Fibroblast of upper back skin (primary cell): ENCODE measurements at regions not wholly inside any gene's neighbourhood (a gene's known extent, or its start where the extent isn't known, plus 50 kb on each side); places are given as distances from the start of the nearest gene placed in this dataset.
A peak's percentile ranks its signal among the peaks of the same experiment; 100 is the strongest.
"Not testable (repeated sequence)": the region's sequence is repeated elsewhere in the genome, so short reads cannot be mapped to it uniquely, and the experiment has no call there.

Experiments used
- DNase-seq: peaks from one replicate; pipeline ENCODE4 v3.0.0-alpha.2; 2013

GRCh38 chr5:122209601-122210000 is 80.3 kb downstream of the ZNF474 start:
- DNase-seq = not testable (repeated sequence)

- DNase-seq = no peak
Measured at GRCh38 chr5:122218778-122219177, 89.4 kb downstream of the ZNF474 start.

- DNase-seq = no peak
Measured at GRCh38 chr5:122219436-122220166, 90.3 kb downstream of the ZNF474 start.

GRCh38 chr5:122220511-122220910 is 91.2 kb downstream of the ZNF474 start:
- DNase-seq = no peak

GRCh38 chr5:122221857-122222256 is 90.2 kb upstream of the SNCAIP start:
- no peak for DNase-seq

- no peak for DNase-seq
Measured at GRCh38 chr5:122222580-122222979, 89.5 kb upstream of the SNCAIP start.

GRCh38 chr5:122228728-122229392 is 83.2 kb upstream of the SNCAIP start:
- DNase-seq = no peak

GRCh38 chr5:122229551-122229950 is 82.5 kb upstream of the SNCAIP start:
- DNase-seq = no peak

GRCh38 chr5:122236270-122237040 is 75.6 kb upstream of the SNCAIP start:
- no peak for DNase-seq

- no peak for DNase-seq
Measured at GRCh38 chr5:122237906-122238305, 74.1 kb upstream of the SNCAIP start.

GRCh38 chr5:122252319-122252718 is 59.7 kb upstream of the SNCAIP start:
- DNase-seq = no peak

- DNase-seq = no peak
Measured at GRCh38 chr5:122253794-122254193, 58.2 kb upstream of the SNCAIP start.

- DNase-seq = no peak
Measured at GRCh38 chr5:122256388-122256787, 55.6 kb upstream of the SNCAIP start.

GRCh38 chr5:122257000-122257399 is 55.0 kb upstream of the SNCAIP start:
- DNase-seq = no peak

- no peak for DNase-seq
Measured at GRCh38 chr5:122258241-122258640, 53.8 kb upstream of the SNCAIP start.

GRCh38 chr5:122258840-122259239 is 53.2 kb upstream of the SNCAIP start:
- no peak for DNase-seq

GRCh38 chr5:122259995-122260394 is 52.0 kb upstream of the SNCAIP start:
- peak; percentile 90 for DNase-seq

GRCh38 chr5:122262103-122262502 is 49.9 kb upstream of the SNCAIP start:
- peak; percentile 82 for DNase-seq
